Neural cell (in vitro differentiated cells): ENCODE measurements at regions not wholly inside any gene's neighbourhood (a gene's known extent, or its start where the extent isn't known, plus 50 kb on each side); places are given as distances from the start of the nearest gene placed in this dataset.

Source experiments
- H2AFZ ChIP-seq: fragments of 200-600, 300-800 bp; sonication (generic), shearing (Covaris generic); 2 replicates; pipeline ENCODE4 v1.6.0; 2014; ENCODE audit warnings: low read depth, mild to moderate bottlenecking, antibody characterized with exemption, low read length, moderate library complexity
- H3F3A ChIP-seq: fragments of 200-600 bp; shearing (Covaris generic); 2 replicates; pipeline ENCODE4 v1.6.1; 2016; ENCODE audit warnings: mild to moderate bottlenecking, moderate library complexity, mixed read lengths, antibody characterized with exemption, low read length; ENCODE audit not compliant: insufficient read depth, poor library complexity, severe bottlenecking
- H3K27ac ChIP-seq: fragments of 200-600, 300-800 bp; sonication (generic), shearing (Covaris generic); 2 replicates; pipeline ENCODE4 v1.5.1; 2014; ENCODE audit warnings: mild to moderate bottlenecking, low read length, moderate library complexity
- H3K27me3 ChIP-seq: fragments of 300-800, 200-600 bp; sonication (generic), shearing (Covaris generic); 2 replicates; pipeline ENCODE4 v1.6.0; 2014; ENCODE audit warnings: mild to moderate bottlenecking, low read depth, low read length, moderate library complexity; ENCODE audit not compliant: insufficient read depth
- H3K36me3 ChIP-seq: fragments of 300-800, 200-600 bp; sonication (generic), shearing (Covaris generic); 2 replicates; pipeline ENCODE4 v1.5.1; 2014; ENCODE audit warnings: mild to moderate bottlenecking, antibody characterized with exemption, low read length, moderate library complexity; ENCODE audit not compliant: insufficient read depth
- H3K4me2 ChIP-seq: fragments of 300-800, 200-600 bp; sonication (generic), shearing (Covaris generic); 2 replicates; pipeline ENCODE4 v1.6.0; 2014; ENCODE audit warnings: mild to moderate bottlenecking, low read length
- H3K4me3 ChIP-seq: fragments of 300-800, 200-600 bp; sonication (generic), shearing (Covaris generic); 2 replicates; pipeline ENCODE4 v1.5.1; 2014; ENCODE audit warnings: mild to moderate bottlenecking, low read length, moderate library complexity
- H3K79me2 ChIP-seq: fragments of 200-600 bp; shearing (Covaris generic); replicated peaks from 2 replicates; pipeline ENCODE4 v1.6.0; 2014; ENCODE audit warnings: mild to moderate bottlenecking, low read length, moderate library complexity; ENCODE audit not compliant: insufficient read depth
- H3K9ac ChIP-seq: fragments of 300-800, 200-600 bp; sonication (generic), shearing (Covaris generic); 2 replicates; pipeline ENCODE4 v1.6.1; 2016; ENCODE audit warnings: mild to moderate bottlenecking, low read length, mixed read lengths
- H3K9me2 ChIP-seq: fragments of 200-600 bp; shearing (Covaris generic); 2 replicates; pipeline ENCODE4 v1.6.1; 2016; ENCODE audit warnings: mild to moderate bottlenecking, low read length, mixed read lengths; ENCODE audit not compliant: insufficient read depth
- H3K9me3 ChIP-seq: fragments of 200-600, 300-800 bp; sonication (generic), shearing (Covaris generic); 2 replicates; pipeline ENCODE4 v1.6.1; 2016; ENCODE audit warnings: mild to moderate bottlenecking, mixed run types, low read length, moderate library complexity, mixed read lengths
- H4K20me1 ChIP-seq: fragments of 200-600 bp; shearing (Covaris generic); 2 replicates; pipeline ENCODE4 v1.6.1; 2016; ENCODE audit warnings: mild to moderate bottlenecking, mixed run types; ENCODE audit not compliant: insufficient read depth
- CTCF ChIP-seq: fragments of 450-650 bp; IDR thresholded peaks from 2 replicates; pipeline ENCODE4 v1.5.1; 2014; ENCODE audit warnings: antibody characterized with exemption, mild to moderate bottlenecking, moderate library complexity; ENCODE audit not compliant: poor library complexity, severe bottlenecking
- EP300 ChIP-seq: fragments of 450-650 bp; conservative IDR thresholded peaks from 2 replicates; pipeline ENCODE4 v1.6.1; 2014; ENCODE audit warnings: antibody characterized with exemption, mild to moderate bottlenecking, moderate library complexity; ENCODE audit not compliant: poor library complexity, severe bottlenecking
- EZH2 ChIP-seq: fragments of 200-600, 300-800 bp; shearing (Covaris generic), sonication (generic); IDR thresholded peaks from 2 replicates; pipeline ENCODE4 v1.6.1; 2014; ENCODE audit warnings: antibody characterized with exemption, low read length, borderline replicate concordance, mild to moderate bottlenecking; ENCODE audit not compliant: insufficient read depth, poor library complexity, severe bottlenecking
- MXI1 ChIP-seq: fragments of 450-650 bp; conservative IDR thresholded peaks from 2 replicates; pipeline ENCODE4 v1.6.1; 2014; ENCODE audit warnings: antibody characterized with exemption, mild to moderate bottlenecking; ENCODE audit not compliant: poor library complexity, severe bottlenecking
- POLR2AphosphoS5 ChIP-seq: IDR thresholded peaks from 2 replicates; pipeline ENCODE4 v1.6.1; 2012
- RAD21 ChIP-seq: fragments of 450-650 bp; conservative IDR thresholded peaks from 2 replicates; pipeline ENCODE4 v1.6.1; 2014; ENCODE audit warnings: antibody characterized with exemption, mild to moderate bottlenecking, moderate library complexity
- REST ChIP-seq: IDR thresholded peaks from 2 replicates; pipeline ENCODE4 v1.6.1; 2012; ENCODE audit warnings: borderline replicate concordance
- SMC3 ChIP-seq: fragments of 450-650 bp; conservative IDR thresholded peaks from 2 replicates; pipeline ENCODE4 v1.6.1; 2014; ENCODE audit warnings: antibody characterized with exemption, mild to moderate bottlenecking, moderate library complexity; ENCODE audit not compliant: poor library complexity
- TAF1 ChIP-seq: IDR thresholded peaks from 2 replicates; pipeline ENCODE4 v1.6.1; 2012; ENCODE audit warnings: low read depth

GRCh38 chr9:88794100-88794499, 197.2 kb upstream of the S1PR3 start:
- H2AFZ ChIP-seq = no peak overlapping the region
- H4K20me1 ChIP-seq = no peaks in the 10 kb centered on the region
- no peak for TF ChIP-seq POLR2AphosphoS5
- TF ChIP-seq REST = no peak
- H3K79me2 ChIP-seq = no peaks in the 10 kb centered on the region
- H3K36me3 ChIP-seq = no peaks in the 10 kb centered on the region
- no peaks in the 10 kb centered on the region for H3F3A ChIP-seq
- no peak overlapping the region for H3K4me2 ChIP-seq
- no peaks in the 10 kb centered on the region for H3K9me3 ChIP-seq
- no peak overlapping the region for H3K4me3 ChIP-seq
- H3K9ac ChIP-seq = no peak overlapping the region
- H3K9me2 ChIP-seq = no peaks in the 10 kb centered on the region
- no peak overlapping the region for H3K27ac ChIP-seq
- no peaks in the 10 kb centered on the region for H3K27me3 ChIP-seq

- Histone ChIP-seq H3K9ac (no peak overlapping the region), H4K20me1 (no peaks in the 10 kb centered on the region), H2AFZ (no peak overlapping the region), H3K27ac (no peak overlapping the region), H3K4me3 (no peak overlapping the region), H3K9me3 (no peaks in the 10 kb centered on the region), H3F3A (no peaks in the 10 kb centered on the region), H3K79me2 (no peaks in the 10 kb centered on the region), H3K4me2 (no peak overlapping the region), H3K27me3 (no peaks in the 10 kb centered on the region), H3K9me2 (no peaks in the 10 kb centered on the region), H3K36me3 (no peaks in the 10 kb centered on the region)
- TF ChIP-seq REST = no peak
- TF ChIP-seq EZH2 = no peak
- no peak for TF ChIP-seq CTCF
- no peak for TF ChIP-seq TAF1
- TF ChIP-seq POLR2AphosphoS5 = no peak
- TF ChIP-seq SMC3 = no peak
- TF ChIP-seq RAD21 = no peak
- TF ChIP-seq EP300 = no peak
- no peak for TF ChIP-seq MXI1
These were observed 194.3 kb upstream of the S1PR3 start for GRCh38 chr9:88796947-88797346.
